GM12891 (cell line): ENCODE measurements at regions not wholly inside any gene's neighbourhood (a gene's known extent, or its start where the extent isn't known, plus 50 kb on each side); places are given as distances from the start of the nearest gene placed in this dataset.

Source experiments
- POLR2A ChIP-seq: IDR thresholded peaks from 2 replicates; pipeline ENCODE4 v1.6.1; 2011; ENCODE audit warnings: low read depth, low read length, control low read depth
- POLR2AphosphoS5 ChIP-seq: IDR thresholded peaks from 2 replicates; pipeline ENCODE4 v1.6.1; 2011; ENCODE audit warnings: low read depth, low read length, control low read depth
- POU2F2 ChIP-seq: IDR thresholded peaks from 2 replicates; pipeline ENCODE4 v1.6.1; 2011; ENCODE audit warnings: low read depth, mild to moderate bottlenecking, control low read depth, low read length, moderate library complexity
- TAF1 ChIP-seq: IDR thresholded peaks from 2 replicates; pipeline ENCODE4 v1.6.1; 2011; ENCODE audit warnings: low read depth, low read length, control low read depth

DNA sequence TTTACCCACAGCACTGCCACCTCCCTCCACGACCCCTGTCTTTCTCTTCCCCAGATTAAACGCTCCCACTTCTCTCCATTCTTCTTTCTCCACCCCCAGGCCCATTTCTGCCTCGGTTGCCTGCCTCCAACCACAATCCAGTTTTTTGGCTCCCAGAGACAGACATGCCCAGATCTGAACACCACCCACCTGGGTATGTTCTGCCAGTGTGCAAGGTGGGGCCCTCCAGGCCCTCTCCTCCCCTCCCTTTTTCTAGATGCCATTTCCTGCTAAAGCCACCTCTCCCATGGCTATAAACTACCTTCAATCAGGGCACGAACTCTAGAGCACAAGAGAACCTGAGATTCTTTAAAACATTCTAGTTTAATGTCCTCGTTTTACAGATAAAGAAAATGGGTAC, 63.3 kb downstream of the IRF2BPL start:
- TF ChIP-seq TAF1: no peak
- no peak for TF ChIP-seq POLR2AphosphoS5
- no peak for TF ChIP-seq POU2F2
- no peak for TF ChIP-seq POLR2A
